Astrocyte (in vitro differentiated cells and primary cell): ENCODE measurements at regions not wholly inside any gene's neighbourhood (a gene's known extent, or its start where the extent isn't known, plus 50 kb on each side); places are given as distances from the start of the nearest gene placed in this dataset.

Source experiments
- EZH2 ChIP-seq: IDR thresholded peaks from 2 replicates; pipeline ENCODE4 v1.6.1; 2012; ENCODE audit warnings: mild to moderate bottlenecking, low read length, inconsistent platforms; ENCODE audit not compliant: insufficient read depth
- TF ChIP-seq, protein P1 (sequence below): IDR thresholded peaks from 2 replicates; pipeline ENCODE4 v1.5.1; 2011; ENCODE audit warnings: low read depth, mild to moderate bottlenecking, inconsistent platforms, low read length, moderate library complexity; ENCODE audit not compliant: insufficient read depth

DNA sequence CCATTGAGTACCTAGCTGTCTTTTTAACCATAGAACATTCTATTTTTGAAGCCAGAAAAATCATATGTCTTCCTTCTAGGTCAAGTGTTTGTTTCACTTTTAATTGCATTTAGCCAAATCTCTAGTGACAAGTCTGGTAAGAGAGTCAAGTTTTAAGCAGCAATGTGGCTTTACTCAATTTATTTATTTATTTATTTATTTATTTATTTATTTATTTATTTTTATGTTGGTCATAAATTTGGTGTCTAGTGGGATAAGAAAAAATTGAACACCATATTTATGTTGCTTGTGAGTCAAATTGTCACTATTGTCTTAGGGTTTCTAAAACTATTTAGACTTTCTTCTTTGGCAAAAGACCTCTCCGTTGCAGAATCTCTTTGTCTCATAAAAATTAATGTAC, 174.5 kb upstream of the BCHE start:
- TF ChIP-seq, protein P1, sequence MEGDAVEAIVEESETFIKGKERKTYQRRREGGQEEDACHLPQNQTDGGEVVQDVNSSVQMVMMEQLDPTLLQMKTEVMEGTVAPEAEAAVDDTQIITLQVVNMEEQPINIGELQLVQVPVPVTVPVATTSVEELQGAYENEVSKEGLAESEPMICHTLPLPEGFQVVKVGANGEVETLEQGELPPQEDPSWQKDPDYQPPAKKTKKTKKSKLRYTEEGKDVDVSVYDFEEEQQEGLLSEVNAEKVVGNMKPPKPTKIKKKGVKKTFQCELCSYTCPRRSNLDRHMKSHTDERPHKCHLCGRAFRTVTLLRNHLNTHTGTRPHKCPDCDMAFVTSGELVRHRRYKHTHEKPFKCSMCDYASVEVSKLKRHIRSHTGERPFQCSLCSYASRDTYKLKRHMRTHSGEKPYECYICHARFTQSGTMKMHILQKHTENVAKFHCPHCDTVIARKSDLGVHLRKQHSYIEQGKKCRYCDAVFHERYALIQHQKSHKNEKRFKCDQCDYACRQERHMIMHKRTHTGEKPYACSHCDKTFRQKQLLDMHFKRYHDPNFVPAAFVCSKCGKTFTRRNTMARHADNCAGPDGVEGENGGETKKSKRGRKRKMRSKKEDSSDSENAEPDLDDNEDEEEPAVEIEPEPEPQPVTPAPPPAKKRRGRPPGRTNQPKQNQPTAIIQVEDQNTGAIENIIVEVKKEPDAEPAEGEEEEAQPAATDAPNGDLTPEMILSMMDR = no peak
- no peak for TF ChIP-seq EZH2
